NCI-H1048 (cell line): ENCODE measurements at regions not wholly inside any gene's neighbourhood (a gene's known extent, or its start where the extent isn't known, plus 50 kb on each side); places are given as distances from the start of the nearest gene placed in this dataset.
"Not testable (repeated sequence)": the region's sequence is repeated elsewhere in the genome, so short reads cannot be mapped to it uniquely, and the experiment has no call there.

Source experiments
- DNase-seq: peaks from one replicate; lab custom pipeline; 2025; lab: John Stamatoyannopoulos, UW

GRCh38 chr5:97234380-97234779 lies 51.3 kb upstream of the RIOK2 start:
- not testable (repeated sequence) for DNase-seq

DNA sequence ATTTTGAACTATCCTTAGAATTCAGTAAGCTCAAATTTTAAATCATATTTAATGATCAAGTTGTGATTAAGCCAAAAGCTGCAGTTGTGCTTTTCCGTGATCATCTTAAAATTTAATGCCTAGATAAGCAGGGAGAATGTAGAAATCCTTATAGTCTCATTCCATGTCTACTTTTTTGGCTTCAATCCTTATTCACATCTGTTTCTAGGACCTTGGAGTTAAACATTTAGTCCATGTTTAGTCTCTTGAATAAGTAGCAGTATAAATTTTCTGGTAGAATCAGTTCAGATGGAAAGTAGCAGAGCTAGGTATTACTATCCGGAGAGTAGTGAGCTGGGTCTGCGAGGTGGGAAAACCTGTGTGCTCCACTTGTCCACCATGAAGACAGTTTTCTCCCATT lies 59.3 kb upstream of the RIOK2 start:
- DNase-seq: no peak

GRCh38 chr5:97243353-97243752 lies 60.3 kb upstream of the RIOK2 start:
- no peak for DNase-seq

DNA sequence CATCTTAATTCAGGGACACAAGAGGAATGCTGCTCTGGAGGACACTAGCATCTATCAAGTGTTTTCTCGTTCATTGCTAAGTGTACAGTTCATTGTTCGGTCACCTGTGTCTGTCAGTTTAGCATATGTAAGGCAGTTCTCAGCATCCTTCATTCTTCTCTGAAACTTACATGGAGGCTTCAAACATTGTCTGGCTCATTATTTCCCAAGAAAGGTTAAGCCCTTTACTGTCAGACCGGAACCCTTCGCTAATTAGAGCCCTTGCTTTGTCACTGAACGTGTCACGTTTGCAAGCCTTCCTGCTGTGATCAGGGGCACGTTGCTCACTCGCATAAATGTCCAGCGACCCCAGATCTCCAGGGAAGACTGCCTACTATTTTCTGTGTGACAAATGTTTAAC lies 62.3 kb upstream of the RIOK2 start:
- DNase-seq: no peak

DNA sequence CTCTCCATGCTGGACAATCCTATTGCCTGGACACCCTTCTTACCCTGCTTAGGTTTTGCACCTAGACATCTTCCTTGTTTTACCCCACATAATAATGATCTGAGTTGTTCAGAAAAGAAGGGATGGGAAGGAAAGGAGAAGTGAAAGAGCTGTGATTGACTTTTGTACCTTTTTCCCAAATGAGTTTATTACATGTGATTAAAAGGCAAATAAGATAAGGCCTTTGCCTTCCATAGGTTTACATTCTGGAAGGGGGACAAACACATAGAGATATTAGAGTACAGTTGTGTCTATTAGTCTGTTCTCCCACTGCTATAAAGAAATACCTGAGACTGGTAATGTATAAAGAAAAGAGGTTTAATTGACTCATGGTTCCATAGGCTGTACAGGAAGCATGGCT lies 67.1 kb upstream of the RIOK2 start:
- no peak for DNase-seq

DNA sequence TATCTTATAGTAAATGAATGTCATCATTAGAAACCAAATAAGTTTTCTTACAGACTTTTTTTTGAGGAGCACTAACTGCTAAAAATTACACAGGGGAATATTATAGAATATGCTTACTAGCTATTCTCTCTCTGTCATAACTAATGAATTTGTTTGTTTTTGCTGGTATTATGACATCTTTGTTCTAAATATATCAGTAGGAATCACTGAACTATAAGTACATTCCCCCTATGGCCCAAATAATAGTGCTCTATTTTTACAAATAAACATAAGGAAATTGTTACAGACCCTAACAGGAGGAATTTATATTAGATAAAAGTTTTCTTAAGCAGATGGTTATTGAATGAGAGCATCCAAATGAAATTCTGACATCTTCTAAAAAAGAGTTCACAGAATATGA lies 83.0 kb upstream of the RIOK2 start:
- DNase-seq: no peak

DNA sequence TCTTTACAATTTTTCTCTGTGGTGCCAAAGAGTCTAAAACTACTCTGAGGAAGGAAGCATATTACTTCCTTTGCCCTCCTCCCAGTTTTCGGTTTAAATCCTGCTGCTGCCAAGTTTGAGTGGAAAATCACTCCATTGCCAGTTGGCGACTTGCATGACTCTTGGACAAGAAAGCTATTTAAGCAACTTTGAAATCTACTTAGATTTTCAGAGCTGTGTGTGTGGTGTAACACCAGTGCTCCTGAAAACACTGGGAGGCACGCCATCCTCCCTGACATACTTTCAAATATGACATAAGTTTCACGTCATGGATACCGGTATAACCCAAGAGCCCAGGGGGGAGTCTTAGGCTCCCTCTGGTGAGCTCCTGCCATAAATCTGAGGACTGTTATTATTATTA lies 83.5 kb upstream of the RIOK2 start:
- no peak for DNase-seq

- DNase-seq: no peak
These were observed 84.7 kb upstream of the RIOK2 start for GRCh38 chr5:97267767-97268166.

- DNase-seq: no peak
These were observed 93.5 kb upstream of the RIOK2 start for GRCh38 chr5:97276474-97277120.

GRCh38 chr5:97281257-97281656 lies 98.2 kb upstream of the RIOK2 start:
- DNase-seq: no peak

DNA sequence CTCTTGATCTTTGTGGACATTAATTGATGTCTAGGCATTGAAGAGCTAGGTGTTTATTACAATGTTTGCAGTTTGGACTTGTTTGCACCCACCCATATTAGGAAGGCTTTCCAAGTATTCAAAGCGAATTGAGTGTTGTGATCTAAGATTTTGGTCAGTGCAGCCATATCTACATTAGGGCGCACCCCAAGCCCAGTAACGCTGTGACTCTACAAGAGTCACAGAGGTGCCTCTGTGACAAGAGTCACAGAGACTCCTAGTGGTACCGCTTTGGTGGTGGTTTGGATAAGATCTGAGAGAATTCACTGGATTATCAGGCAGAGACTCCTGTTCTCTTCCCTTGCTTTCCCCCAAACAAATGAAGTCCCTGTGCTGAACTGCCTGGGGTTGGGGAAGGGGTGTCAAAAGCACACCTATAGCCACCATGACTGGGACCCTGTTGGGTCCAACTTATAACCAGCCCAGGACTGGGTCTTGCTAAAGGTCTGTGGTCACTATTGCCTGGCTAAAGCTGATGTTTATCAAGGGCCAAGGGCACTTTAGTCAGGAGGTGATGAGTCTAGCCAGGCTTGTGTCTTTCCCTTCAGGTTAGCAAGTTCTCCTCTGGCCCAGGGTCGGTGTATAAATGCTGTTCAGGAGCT lies 114.1 kb upstream of the RIOK2 start:
- peak; percentile 2 for DNase-seq

DNA sequence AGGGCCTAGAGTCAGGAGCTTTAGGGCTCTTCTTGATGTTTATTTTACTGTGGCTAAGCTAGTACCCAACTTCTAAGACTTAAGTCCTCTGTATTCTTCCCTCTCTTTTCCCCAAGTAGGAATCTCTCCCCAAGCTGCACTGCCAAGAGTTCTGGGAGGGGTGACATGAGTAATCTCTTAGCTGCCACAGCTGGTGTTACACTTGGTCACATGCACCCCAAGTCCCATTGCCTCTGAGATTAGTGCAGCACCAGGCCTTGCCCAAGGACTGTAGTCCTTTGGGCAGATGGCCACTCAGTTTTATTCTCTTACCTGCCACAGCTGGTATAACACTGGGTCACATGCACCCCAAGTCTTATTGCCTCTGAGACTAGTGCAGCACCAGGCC lies 114.7 kb upstream of the RIOK2 start:
- no peak for DNase-seq

GRCh38 chr5:97301181-97301580 lies 118.1 kb upstream of the RIOK2 start:
- DNase-seq: not testable (repeated sequence)

GRCh38 chr5:97338729-97339128 lies 155.7 kb upstream of the RIOK2 start:
- no peak for DNase-seq

- no peak for DNase-seq
These were observed 172.7 kb upstream of the RIOK2 start for GRCh38 chr5:97355775-97356174.

GRCh38 chr5:97363577-97363976 lies 180.5 kb upstream of the RIOK2 start:
- DNase-seq: no peak

- no peak for DNase-seq
These were observed 181.7 kb upstream of the RIOK2 start for GRCh38 chr5:97364731-97365130.

DNA sequence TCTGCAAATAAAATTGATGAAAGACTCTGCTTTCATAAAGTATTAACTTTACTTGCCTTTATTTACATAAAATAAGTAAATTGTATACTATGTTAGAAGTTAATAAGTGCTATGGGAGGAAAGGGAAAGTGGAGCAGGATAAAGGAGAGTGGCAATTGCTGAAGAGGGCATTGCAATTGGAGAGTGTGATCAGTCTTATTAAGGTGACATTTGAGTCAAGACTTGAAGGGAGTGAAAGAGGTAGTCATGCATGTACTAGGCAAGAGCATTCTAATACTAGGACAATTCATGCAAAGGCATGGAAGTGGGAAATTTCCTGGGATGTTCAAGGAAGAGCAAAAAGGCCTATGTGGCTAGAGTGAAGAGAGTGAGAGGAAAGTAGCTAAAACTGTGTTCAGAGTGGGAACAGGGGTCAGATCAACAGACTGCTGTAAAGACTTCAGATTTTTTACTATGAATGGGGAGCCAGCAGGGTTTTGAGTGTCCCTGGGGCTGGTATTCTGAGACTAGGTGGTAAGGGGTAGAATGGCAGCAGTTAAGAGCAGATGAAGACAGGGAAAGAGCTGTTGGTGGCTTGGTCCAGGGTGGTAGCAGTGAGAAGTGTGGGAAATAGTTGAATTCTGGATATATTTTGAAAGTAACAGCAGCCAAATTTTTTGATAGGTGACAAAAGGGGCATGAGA lies 182.3 kb upstream of the RIOK2 start:
- no peak for DNase-seq

- DNase-seq: no peak
These were observed 182.9 kb upstream of the RIOK2 start for GRCh38 chr5:97365918-97366317.

GRCh38 chr5:97375959-97376358 lies 192.9 kb upstream of the RIOK2 start:
- DNase-seq: no peak

GRCh38 chr5:97377582-97377981 lies 194.5 kb upstream of the RIOK2 start:
- no peak for DNase-seq

GRCh38 chr5:97383996-97384395 lies 200.9 kb upstream of the RIOK2 start:
- DNase-seq: no peak

DNA sequence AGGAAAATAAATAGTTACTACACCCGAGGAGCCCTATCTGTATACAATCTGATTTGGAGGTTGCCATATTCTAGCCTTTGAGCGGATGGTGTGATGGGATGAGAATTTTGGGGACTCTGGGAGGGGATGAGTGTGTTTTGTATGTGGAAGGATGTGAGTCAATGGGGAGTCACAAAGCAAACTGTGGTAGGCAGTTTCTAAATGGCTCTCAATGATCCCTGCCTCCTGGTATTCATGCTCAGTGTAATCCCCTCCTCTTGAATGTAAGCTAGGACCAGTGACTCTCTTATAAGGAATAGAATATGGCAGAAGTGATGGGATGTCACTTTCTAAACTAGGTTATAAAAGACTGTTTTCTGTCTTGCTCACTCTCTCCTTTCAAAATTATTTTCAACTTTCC lies 205.7 kb upstream of the RIOK2 start:
- no peak for DNase-seq

DNA sequence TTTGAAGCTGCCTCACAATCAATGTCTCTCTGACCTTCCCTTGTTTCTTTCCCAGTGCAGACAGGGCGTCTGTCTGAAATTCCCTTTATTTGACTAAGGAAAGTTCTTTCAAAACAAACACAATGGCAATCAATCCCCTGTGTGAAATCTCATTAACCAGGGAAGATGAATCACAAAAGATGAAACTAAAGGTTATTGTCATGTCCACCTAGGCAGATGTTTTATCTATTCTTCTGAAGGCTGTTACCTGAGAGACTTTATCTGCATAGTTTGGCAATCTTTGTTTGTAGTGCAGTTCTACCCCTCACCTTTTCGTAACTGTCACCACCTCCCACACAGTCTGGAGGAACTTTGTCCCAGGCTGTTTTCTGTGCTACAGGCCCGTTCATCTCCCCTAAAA lies 217.5 kb upstream of the RIOK2 start:
- DNase-seq: no peak
